HepG2 (cell line): ENCODE measurements at regions not wholly inside any gene's neighbourhood (a gene's known extent, or its start where the extent isn't known, plus 50 kb on each side); places are given as distances from the start of the nearest gene placed in this dataset.

Source experiments
- CBX5 ChIP-seq: sonication (generic); formaldehyde crosslinking; IDR thresholded peaks from 2 replicates; pipeline ENCODE4 v1.4.0; 2020; ENCODE audit warnings: missing genetic modification reagents, borderline replicate concordance
- GATAD2A ChIP-seq: IDR thresholded peaks from 2 replicates; pipeline ENCODE4 v1.6.1; 2016
- IRX3 ChIP-seq: sonication (generic); formaldehyde crosslinking; IDR thresholded peaks from 2 replicates; pipeline ENCODE4 v1.8.1; 2023; ENCODE audit warnings: mild to moderate bottlenecking, low read depth, missing genetic modification reagents, borderline replicate concordance
- KLF16 ChIP-seq, 2 experiments: sonication (generic) in 1 of 2; formaldehyde crosslinking in 1 of 2; IDR thresholded peaks; 2 replicates each; pipeline versions ENCODE4 v1.6.1 to v1.8.0; 2016 to 2023; ENCODE audit warnings: missing genetic modification reagents in 2 of 2, missing compliant biosample characterization in 1 of 2
- POLR2A ChIP-seq, 2 experiments: IDR thresholded peaks; 2 replicates each; pipeline ENCODE4 v1.6.1; 2011; ENCODE audit warnings: low read depth in 2 of 2, low read length in 2 of 2, mild to moderate bottlenecking in 1 of 2, moderate library complexity in 1 of 2; ENCODE audit not compliant: insufficient read depth in 1 of 2
- SOX13 ChIP-seq, 3 experiments: fragments of 450-650 bp in 1 of 3; sonication (generic) in 1 of 3; formaldehyde crosslinking in 1 of 3; IDR thresholded peaks in 2 of 3; conservative IDR thresholded peaks in 1 of 3; 2 replicates each; pipeline versions ENCODE4 v1.5.0 to v1.6.1; 2016 to 2020; ENCODE audit warnings: antibody characterized with exemption in 1 of 3, mild to moderate bottlenecking in 1 of 3, missing compliant biosample characterization in 1 of 3, missing genetic modification reagents in 1 of 3, moderate library complexity in 1 of 3
- SP5 ChIP-seq: IDR thresholded peaks from 2 replicates; pipeline ENCODE4 v1.6.1; 2016; ENCODE audit warnings: low read depth, borderline replicate concordance
- STAG1 ChIP-seq: sonication (generic); formaldehyde crosslinking; IDR thresholded peaks from 2 replicates; pipeline ENCODE4 v1.4.0; 2020; ENCODE audit warnings: missing genetic modification reagents
- ZNF24 ChIP-seq: fragments of 450-650 bp; IDR thresholded peaks from 2 replicates; pipeline ENCODE4 v1.6.1; 2017; ENCODE audit warnings: antibody characterized with exemption, mild to moderate bottlenecking
- ZNF816 ChIP-seq: sonication (generic); formaldehyde crosslinking; IDR thresholded peaks from 2 replicates; pipeline ENCODE4 v1.8.0; 2022; ENCODE audit warnings: missing genetic modification reagents, mild to moderate bottlenecking, borderline replicate concordance
- TF ChIP-seq, protein P1 (sequence below): sonication (generic); formaldehyde crosslinking; IDR thresholded peaks from 2 replicates; pipeline ENCODE4 v1.8.0; 2022; ENCODE audit warnings: missing genetic modification reagents, mild to moderate bottlenecking, inconsistent platforms, borderline replicate concordance
- TF ChIP-seq, protein P2 (sequence below), 2 experiments: fragments of 450-650 bp in 1 of 2; sonication (generic) in 1 of 2; formaldehyde crosslinking; IDR thresholded peaks; 2 replicates each; pipeline versions ENCODE4 v1.5.0 to v1.8.0; 2020 to 2022; ENCODE audit warnings: mild to moderate bottlenecking in 1 of 2, missing genetic modification reagents in 1 of 2
- TF ChIP-seq, protein P3 (sequence below): IDR thresholded peaks from 2 replicates; pipeline ENCODE4 v1.6.1; 2016; ENCODE audit warnings: missing biosample characterization, missing genetic modification reagents, low read depth
- TF ChIP-seq, protein P4 (sequence below): sonication (generic); formaldehyde crosslinking; IDR thresholded peaks from 2 replicates; pipeline ENCODE4 v1.5.1; 2020; ENCODE audit warnings: missing genetic modification reagents, mild to moderate bottlenecking, borderline replicate concordance
- TF ChIP-seq, protein P5 (sequence below): sonication (generic); formaldehyde crosslinking; IDR thresholded peaks from 2 replicates; pipeline ENCODE4 v1.4.0; 2020; ENCODE audit warnings: missing genetic modification reagents
- TF ChIP-seq, protein P6 (sequence below): sonication (generic); formaldehyde crosslinking; IDR thresholded peaks from 2 replicates; pipeline ENCODE4 v1.4.0; 2020; ENCODE audit warnings: missing genetic modification reagents, borderline replicate concordance
- TF ChIP-seq, protein P7 (sequence below): sonication (generic); formaldehyde crosslinking; IDR thresholded peaks from 2 replicates; pipeline ENCODE4 v1.5.0; 2020; ENCODE audit warnings: missing genetic modification reagents

DNA sequence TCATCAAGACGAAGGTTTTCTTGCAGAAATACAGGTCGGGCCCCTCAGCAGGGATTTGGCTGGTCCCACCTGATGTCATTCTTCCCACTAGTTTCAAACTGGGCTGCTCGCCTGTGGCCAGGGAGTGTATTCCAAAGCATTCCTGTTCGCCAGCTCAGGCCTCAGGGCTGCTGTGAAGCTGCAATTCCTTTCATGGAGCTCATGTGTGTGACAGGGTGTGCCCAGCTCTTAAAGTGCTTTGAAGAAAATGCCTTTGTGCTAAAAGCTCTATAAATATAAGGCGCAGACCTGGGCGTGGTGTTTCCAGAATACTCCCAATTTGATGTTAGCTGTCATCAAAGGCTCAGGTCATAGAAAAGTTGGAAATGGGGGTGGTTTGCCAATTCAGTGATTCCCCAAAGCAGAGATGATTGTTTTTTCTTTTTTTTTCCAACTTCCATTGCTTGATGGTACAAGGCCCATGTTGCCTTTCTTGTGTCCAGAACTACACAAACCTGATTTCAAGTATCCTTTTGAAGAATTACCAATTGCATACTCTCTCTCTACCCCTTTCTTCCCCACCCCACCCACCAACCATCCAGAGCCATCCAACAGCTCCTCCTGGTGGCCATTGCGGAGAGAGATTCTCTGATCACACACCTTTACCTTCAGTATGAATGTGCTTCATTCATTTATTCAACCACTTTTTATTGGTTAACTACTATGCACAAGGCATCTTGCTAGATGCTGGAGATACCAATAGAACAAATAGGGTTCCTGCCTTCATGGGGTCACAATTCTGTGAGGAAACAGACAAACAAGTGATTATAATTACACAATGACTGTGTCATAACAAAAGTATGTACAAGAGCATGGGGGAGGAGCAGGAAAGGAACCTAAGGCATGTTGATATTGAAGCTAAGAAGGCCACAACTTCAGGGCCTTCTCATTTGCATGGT, 297.3 kb upstream of the LYZL1 start (continued):
- TF ChIP-seq CBX5 (CRISPR knock-in tag) (0 out of 2 replicates have a peak, but pooled peaks have one; percentile 48), SP5 (CRISPR knock-in tag) (0 out of 2 replicates have a peak, but pooled peaks have one; percentile 20), KLF16 (CRISPR knock-in tag; IDR thresholded peaks at IDR 0.05) (peak in 1 of 2 experiments; percentile 57; a peak in 2 of 4 replicates), SOX13 (IDR thresholded peaks at IDR 0.05) (no peak), SOX13 (CRISPR knock-in tag; conservative IDR thresholded peaks at IDR 0.05 in 1 of 2, IDR thresholded peaks at IDR 0.05 in 1 of 2) (peak in 1 of 2 experiments; percentile 5; a peak in 1 of 4 replicates), GATAD2A (peak; percentile 73), POLR2A (IDR thresholded peaks at IDR 0.05; ENCODE audit: insufficient read depth in 1 of 2, low read depth in 2 of 2, low read length in 2 of 2) (no peak), IRX3 (CRISPR knock-in tag) (no peak), ZNF816 (CRISPR knock-in tag) (no peak), STAG1 (CRISPR knock-in tag) (peak; percentile 98), ZNF24 (peak; percentile 89)
- TF ChIP-seq, protein P1, sequence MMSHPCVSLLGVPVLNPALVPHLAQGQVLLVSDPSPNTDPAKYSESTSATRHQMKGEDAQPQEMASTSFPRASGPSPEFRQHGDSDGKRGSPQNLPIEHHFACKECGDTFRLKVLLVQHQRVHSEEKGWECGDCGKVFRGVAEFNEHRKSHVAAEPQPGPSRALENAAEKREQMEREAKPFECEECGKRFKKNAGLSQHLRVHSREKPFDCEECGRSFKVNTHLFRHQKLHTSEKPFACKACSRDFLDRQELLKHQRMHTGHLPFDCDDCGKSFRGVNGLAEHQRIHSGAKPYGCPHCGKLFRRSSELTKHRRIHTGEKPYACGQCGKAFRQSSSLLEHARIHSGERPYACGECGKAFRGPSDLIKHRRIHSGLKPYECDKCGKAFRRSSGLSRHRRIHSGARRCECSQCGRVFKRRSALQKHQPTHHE (CRISPR knock-in tag): no peak
- TF ChIP-seq, protein P2, sequence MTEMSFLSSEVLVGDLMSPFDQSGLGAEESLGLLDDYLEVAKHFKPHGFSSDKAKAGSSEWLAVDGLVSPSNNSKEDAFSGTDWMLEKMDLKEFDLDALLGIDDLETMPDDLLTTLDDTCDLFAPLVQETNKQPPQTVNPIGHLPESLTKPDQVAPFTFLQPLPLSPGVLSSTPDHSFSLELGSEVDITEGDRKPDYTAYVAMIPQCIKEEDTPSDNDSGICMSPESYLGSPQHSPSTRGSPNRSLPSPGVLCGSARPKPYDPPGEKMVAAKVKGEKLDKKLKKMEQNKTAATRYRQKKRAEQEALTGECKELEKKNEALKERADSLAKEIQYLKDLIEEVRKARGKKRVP (CRISPR knock-in tag; IDR thresholded peaks at IDR 0.05): peak in 1 of 2 experiments; percentile 53; a peak in 1 of 4 replicates
- TF ChIP-seq, protein P3, sequence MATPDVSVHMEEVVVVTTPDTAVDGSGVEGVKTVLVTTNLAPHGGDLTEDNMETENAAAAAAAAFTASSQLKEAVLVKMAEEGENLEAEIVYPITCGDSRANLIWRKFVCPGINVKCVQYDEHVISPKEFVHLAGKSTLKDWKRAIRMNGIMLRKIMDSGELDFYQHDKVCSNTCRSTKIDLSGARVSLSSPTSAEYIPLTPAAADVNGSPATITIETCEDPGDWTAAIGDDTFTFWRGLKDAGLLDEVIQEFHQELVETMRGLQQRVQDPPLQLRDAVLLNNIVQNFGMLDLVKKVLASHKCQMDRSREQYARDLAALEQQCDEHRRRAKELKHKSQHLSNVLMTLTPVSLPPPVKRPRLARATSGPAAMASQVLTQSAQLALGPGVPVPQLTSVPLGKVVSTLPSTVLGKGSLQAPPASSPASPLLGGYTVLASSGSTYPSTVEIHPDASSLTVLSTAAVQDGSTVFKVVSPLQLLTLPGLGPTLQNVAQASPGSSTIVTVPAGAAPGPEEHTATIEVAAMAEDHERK (CRISPR knock-in tag): no peak
- TF ChIP-seq, protein P4, sequence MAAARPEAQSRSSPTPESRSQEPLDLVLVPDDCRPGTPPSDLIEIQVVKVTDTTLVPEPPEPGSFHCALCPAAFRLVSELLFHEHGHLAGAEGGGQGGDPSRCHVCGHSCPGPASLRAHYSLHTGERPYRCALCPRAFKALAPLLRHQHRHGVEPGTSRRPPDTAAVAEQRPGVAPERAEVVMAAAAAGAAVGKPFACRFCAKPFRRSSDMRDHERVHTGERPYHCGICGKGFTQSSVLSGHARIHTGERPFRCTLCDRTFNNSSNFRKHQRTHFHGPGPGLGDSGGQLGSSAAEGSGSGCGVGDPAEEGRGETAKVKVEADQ (CRISPR knock-in tag): no peak
- TF ChIP-seq, protein P5, sequence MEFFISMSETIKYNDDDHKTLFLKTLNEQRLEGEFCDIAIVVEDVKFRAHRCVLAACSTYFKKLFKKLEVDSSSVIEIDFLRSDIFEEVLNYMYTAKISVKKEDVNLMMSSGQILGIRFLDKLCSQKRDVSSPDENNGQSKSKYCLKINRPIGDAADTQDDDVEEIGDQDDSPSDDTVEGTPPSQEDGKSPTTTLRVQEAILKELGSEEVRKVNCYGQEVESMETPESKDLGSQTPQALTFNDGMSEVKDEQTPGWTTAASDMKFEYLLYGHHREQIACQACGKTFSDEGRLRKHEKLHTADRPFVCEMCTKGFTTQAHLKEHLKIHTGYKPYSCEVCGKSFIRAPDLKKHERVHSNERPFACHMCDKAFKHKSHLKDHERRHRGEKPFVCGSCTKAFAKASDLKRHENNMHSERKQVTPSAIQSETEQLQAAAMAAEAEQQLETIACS: no peak
- TF ChIP-seq, protein P6, sequence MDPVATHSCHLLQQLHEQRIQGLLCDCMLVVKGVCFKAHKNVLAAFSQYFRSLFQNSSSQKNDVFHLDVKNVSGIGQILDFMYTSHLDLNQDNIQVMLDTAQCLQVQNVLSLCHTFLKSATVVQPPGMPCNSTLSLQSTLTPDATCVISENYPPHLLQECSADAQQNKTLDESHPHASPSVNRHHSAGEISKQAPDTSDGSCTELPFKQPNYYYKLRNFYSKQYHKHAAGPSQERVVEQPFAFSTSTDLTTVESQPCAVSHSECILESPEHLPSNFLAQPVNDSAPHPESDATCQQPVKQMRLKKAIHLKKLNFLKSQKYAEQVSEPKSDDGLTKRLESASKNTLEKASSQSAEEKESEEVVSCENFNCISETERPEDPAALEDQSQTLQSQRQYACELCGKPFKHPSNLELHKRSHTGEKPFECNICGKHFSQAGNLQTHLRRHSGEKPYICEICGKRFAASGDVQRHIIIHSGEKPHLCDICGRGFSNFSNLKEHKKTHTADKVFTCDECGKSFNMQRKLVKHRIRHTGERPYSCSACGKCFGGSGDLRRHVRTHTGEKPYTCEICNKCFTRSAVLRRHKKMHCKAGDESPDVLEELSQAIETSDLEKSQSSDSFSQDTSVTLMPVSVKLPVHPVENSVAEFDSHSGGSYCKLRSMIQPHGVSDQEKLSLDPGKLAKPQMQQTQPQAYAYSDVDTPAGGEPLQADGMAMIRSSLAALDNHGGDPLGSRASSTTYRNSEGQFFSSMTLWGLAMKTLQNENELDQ (CRISPR knock-in tag): no peak
- TF ChIP-seq, protein P7, sequence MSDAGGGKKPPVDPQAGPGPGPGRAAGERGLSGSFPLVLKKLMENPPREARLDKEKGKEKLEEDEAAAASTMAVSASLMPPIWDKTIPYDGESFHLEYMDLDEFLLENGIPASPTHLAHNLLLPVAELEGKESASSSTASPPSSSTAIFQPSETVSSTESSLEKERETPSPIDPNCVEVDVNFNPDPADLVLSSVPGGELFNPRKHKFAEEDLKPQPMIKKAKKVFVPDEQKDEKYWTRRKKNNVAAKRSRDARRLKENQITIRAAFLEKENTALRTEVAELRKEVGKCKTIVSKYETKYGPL (CRISPR knock-in tag): no peak
